Esophagus squamous epithelium (tissue), 4 donors: ENCODE measurements at regions not wholly inside any gene's neighbourhood (a gene's known extent, or its start where the extent isn't known, plus 50 kb on each side); places are given as distances from the start of the nearest gene placed in this dataset.

Experiments used
- POLR2A ChIP-seq, 4 donors: fragments of 450-650 bp; IDR thresholded peaks; one replicate each; pipeline ENCODE4 v1.6.1; 2017; ENCODE audit warnings: antibody characterized with exemption in 4 of 4, mild to moderate bottlenecking in 4 of 4, moderate library complexity in 3 of 4
- TF ChIP-seq, protein P1 (sequence below), 6 experiments: fragments of 450-650 bp in 4 of 6; fragments of 200-600 bp in 2 of 6; sonication (generic) in 2 of 6; IDR thresholded peaks; one replicate each; pipeline ENCODE4 v1.5.1; 2016 to 2019; ENCODE audit warnings: antibody characterized with exemption in 6 of 6, mild to moderate bottlenecking in 4 of 6, moderate library complexity in 4 of 6

DNA sequence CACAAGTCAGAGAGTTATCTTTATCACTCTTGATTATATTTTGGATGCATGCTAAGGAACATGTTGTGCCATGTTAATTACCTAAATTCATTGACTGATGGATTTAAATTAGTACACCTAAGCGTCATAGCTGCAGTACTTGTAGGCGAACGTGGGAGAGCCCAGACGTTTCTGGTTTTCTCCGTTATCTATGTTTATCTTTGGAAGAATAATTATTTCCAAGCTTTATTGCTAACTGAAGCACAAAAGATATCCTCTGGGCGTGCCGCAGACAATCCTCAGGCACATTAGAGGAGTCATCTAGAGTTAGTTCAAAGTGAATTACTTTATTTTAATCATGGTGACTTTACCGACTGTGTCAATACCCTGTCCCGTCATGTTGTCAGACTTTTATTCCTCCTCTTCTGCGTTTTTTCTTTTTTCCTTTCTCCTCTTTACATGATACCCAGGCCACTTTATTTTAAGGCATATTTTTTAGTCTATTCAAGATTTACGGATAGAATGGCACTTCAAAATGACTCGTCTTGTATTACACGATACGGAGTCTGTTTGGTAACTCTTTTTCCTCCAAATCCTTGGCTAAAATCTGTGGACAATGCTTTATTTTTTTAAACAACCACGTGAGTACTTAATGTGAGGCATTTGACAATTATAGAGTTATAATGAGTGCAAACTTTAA lies 632.0 kb upstream of the TENM3 start:
- TF ChIP-seq, protein P1, sequence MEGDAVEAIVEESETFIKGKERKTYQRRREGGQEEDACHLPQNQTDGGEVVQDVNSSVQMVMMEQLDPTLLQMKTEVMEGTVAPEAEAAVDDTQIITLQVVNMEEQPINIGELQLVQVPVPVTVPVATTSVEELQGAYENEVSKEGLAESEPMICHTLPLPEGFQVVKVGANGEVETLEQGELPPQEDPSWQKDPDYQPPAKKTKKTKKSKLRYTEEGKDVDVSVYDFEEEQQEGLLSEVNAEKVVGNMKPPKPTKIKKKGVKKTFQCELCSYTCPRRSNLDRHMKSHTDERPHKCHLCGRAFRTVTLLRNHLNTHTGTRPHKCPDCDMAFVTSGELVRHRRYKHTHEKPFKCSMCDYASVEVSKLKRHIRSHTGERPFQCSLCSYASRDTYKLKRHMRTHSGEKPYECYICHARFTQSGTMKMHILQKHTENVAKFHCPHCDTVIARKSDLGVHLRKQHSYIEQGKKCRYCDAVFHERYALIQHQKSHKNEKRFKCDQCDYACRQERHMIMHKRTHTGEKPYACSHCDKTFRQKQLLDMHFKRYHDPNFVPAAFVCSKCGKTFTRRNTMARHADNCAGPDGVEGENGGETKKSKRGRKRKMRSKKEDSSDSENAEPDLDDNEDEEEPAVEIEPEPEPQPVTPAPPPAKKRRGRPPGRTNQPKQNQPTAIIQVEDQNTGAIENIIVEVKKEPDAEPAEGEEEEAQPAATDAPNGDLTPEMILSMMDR (IDR thresholded peaks at IDR 0.05): no peak
- TF ChIP-seq POLR2A (IDR thresholded peaks at IDR 0.05): no peak
